GM12878 (cell line): ENCODE measurements at regions not wholly inside any gene's neighbourhood (a gene's known extent, or its start where the extent isn't known, plus 50 kb on each side); places are given as distances from the start of the nearest gene placed in this dataset.

Experiments
- ATF3 ChIP-seq: IDR thresholded peaks from 2 replicates; pipeline ENCODE4 v1.6.1; 2011; ENCODE audit warnings: low read depth, mild to moderate bottlenecking, low read length, moderate library complexity, borderline replicate concordance; ENCODE audit errors: extremely low read depth
- CBX5 ChIP-seq: sonication (generic); IDR thresholded peaks from 2 replicates; pipeline ENCODE4 v1.6.1; 2016; ENCODE audit warnings: low read depth, moderate library complexity, mild to moderate bottlenecking, inconsistent platforms
- CREM ChIP-seq: IDR thresholded peaks from 2 replicates; pipeline ENCODE4 v1.6.1; 2014; ENCODE audit warnings: antibody characterized with exemption, low read depth
- CTCF ChIP-seq, 3 experiments: IDR thresholded peaks in 2 of 3; conservative IDR thresholded peaks in 1 of 3; 2 replicates each; pipeline ENCODE4 v1.5.1; 2011; ENCODE audit warnings: low read depth in 3 of 3, low read length in 3 of 3, mild to moderate bottlenecking in 3 of 3, control low read depth in 2 of 3, moderate library complexity in 2 of 3, inconsistent platforms in 1 of 3, mixed read lengths in 1 of 3; ENCODE audit not compliant: control insufficient read depth in 2 of 3, insufficient read depth in 1 of 3; ENCODE audit errors: extremely low read depth in 1 of 3
- MAX ChIP-seq: IDR thresholded peaks from 2 replicates; pipeline ENCODE4 v1.6.1; 2012; ENCODE audit warnings: low read depth, low read length, improper control_type of control experiment
- MTA2 ChIP-seq: fragments of 450-650 bp; IDR thresholded peaks from 2 replicates; pipeline ENCODE4 v1.6.1; 2016; ENCODE audit warnings: low read depth, mild to moderate bottlenecking, moderate library complexity
- NKRF ChIP-seq: fragments of 450-650 bp; conservative IDR thresholded peaks from 2 replicates; pipeline ENCODE4 v1.6.1; 2017; ENCODE audit warnings: mild to moderate bottlenecking, moderate library complexity
- PKNOX1 ChIP-seq: fragments of 450-650 bp; IDR thresholded peaks from 2 replicates; pipeline ENCODE4 v1.6.1; 2016; ENCODE audit warnings: mild to moderate bottlenecking
- POLR2A ChIP-seq: IDR thresholded peaks from 2 replicates; pipeline ENCODE4 v1.6.1; 2011; ENCODE audit warnings: low read depth, mild to moderate bottlenecking, low read length
- RB1 ChIP-seq: fragments of 450-650 bp; formaldehyde crosslinking; IDR thresholded peaks from 2 replicates; pipeline ENCODE4 v1.6.1; 2017; ENCODE audit warnings: mild to moderate bottlenecking, borderline replicate concordance
- SIN3A ChIP-seq: IDR thresholded peaks from 2 replicates; pipeline ENCODE4 v1.6.1; 2012; ENCODE audit warnings: low read depth, low read length, improper control_type of control experiment
- SUPT20H ChIP-seq: IDR thresholded peaks from 2 replicates; pipeline ENCODE4 v1.6.1; 2011; ENCODE audit warnings: low read depth, mild to moderate bottlenecking, low read length, moderate library complexity, borderline replicate concordance; ENCODE audit not compliant: control insufficient read depth
- ZBTB33 ChIP-seq: fragments of 450-650 bp; IDR thresholded peaks from 2 replicates; pipeline ENCODE4 v1.6.1; 2017; ENCODE audit warnings: mild to moderate bottlenecking

- TF ChIP-seq CBX5 = no peak
- no peak for TF ChIP-seq RB1
- TF ChIP-seq CTCF (IDR thresholded peaks at IDR 0.05 in 2 of 3, conservative IDR thresholded peaks at IDR 0.05 in 1 of 3; ENCODE audit: control insufficient read depth in 2 of 3, extremely low read depth in 1 of 3, insufficient read depth in 1 of 3, low read depth in 3 of 3, low read length in 3 of 3) = no peak
- no peak for TF ChIP-seq SUPT20H
- TF ChIP-seq POLR2A = no peak
- no peak for TF ChIP-seq SIN3A
- TF ChIP-seq PKNOX1 = no peak
- TF ChIP-seq ZBTB33 = no peak
- no peak for TF ChIP-seq CREM
- TF ChIP-seq ATF3 = no peak
- no peak for TF ChIP-seq MAX
- no peak for TF ChIP-seq NKRF
- no peak for TF ChIP-seq MTA2
Observed at GRCh38 chr6:170159022-170159965, 131.6 kb downstream of the DLL1 start.
